GM21360 (cell line): ENCODE measurements at regions not wholly inside any gene's neighbourhood (a gene's known extent, or its start where the extent isn't known, plus 50 kb on each side); places are given as distances from the start of the nearest gene placed in this dataset.

ENCODE experiments used
- ATAC-seq: cut with Tn5 transposase; IDR thresholded peaks from one replicate; pipeline ENCODE4 v1.9.1; 2021; ENCODE audit warnings: mild to moderate bottlenecking, moderate library complexity; ENCODE audit not compliant: unreplicated experiment

- no peak for ATAC-seq
Observed at GRCh38 chr5:66459728-66460127, 136.5 kb upstream of the MAST4 start.

- no peak for ATAC-seq
Observed at GRCh38 chr5:66467564-66467963, 128.6 kb upstream of the MAST4 start.

GRCh38 chr5:66469684-66470083 is 126.5 kb upstream of the MAST4 start:
- ATAC-seq = no peak

- no peak for ATAC-seq
Observed at GRCh38 chr5:66472010-66472409, 124.2 kb upstream of the MAST4 start.

GRCh38 chr5:66475731-66476130 is 120.5 kb upstream of the MAST4 start:
- no peak for ATAC-seq

- ATAC-seq = no peak
Observed at GRCh38 chr5:66477596-66477995, 118.6 kb upstream of the MAST4 start.

GRCh38 chr5:66494437-66494836 is 101.8 kb upstream of the MAST4 start:
- no peak for ATAC-seq

GRCh38 chr5:66498791-66499207 is 97.4 kb upstream of the MAST4 start:
- no peak for ATAC-seq

- ATAC-seq = no peak
Observed at GRCh38 chr5:66503203-66503789, 92.9 kb upstream of the MAST4 start.

- ATAC-seq = no peak
Observed at GRCh38 chr5:66507106-66507505, 89.1 kb upstream of the MAST4 start.

GRCh38 chr5:66511491-66511890 is 84.7 kb upstream of the MAST4 start:
- ATAC-seq = no peak

GRCh38 chr5:66513130-66513529 is 83.1 kb upstream of the MAST4 start:
- ATAC-seq = no peak

GRCh38 chr5:66515209-66515608 is 81.0 kb upstream of the MAST4 start:
- no peak for ATAC-seq

- ATAC-seq = no peak
Observed at GRCh38 chr5:66516550-66516949, 79.6 kb upstream of the MAST4 start.

GRCh38 chr5:66517351-66517750 is 78.8 kb upstream of the MAST4 start:
- ATAC-seq = no peak

GRCh38 chr5:66518052-66518451 is 78.1 kb upstream of the MAST4 start:
- ATAC-seq = no peak

- ATAC-seq = no peak
Observed at GRCh38 chr5:66518753-66519152, 77.4 kb upstream of the MAST4 start.

GRCh38 chr5:66519626-66520025 is 76.6 kb upstream of the MAST4 start:
- ATAC-seq = no peak

GRCh38 chr5:66520854-66521253 is 75.3 kb upstream of the MAST4 start:
- no peak for ATAC-seq

GRCh38 chr5:66527478-66528035 is 68.6 kb upstream of the MAST4 start:
- no peak for ATAC-seq

- ATAC-seq = no peak
Observed at GRCh38 chr5:66529182-66529581, 67.0 kb upstream of the MAST4 start.

- no peak for ATAC-seq
Observed at GRCh38 chr5:66529704-66530103, 66.5 kb upstream of the MAST4 start.

GRCh38 chr5:66538126-66538525 is 58.1 kb upstream of the MAST4 start:
- no peak for ATAC-seq
